Right atrium auricular region (tissue), 2 donors: ENCODE measurements at regions not wholly inside any gene's neighbourhood (a gene's known extent, or its start where the extent isn't known, plus 50 kb on each side); places are given as distances from the start of the nearest gene placed in this dataset.

Source experiments
- DNase-seq: peaks from one replicate; pipeline ENCODE4 v3.0.0-alpha.2; 2019; ENCODE audit warnings: low spot score
- H3K27ac ChIP-seq, 2 donors: fragments of 200-600 bp; sonication (generic); 1 replicate in 1 of 2; 2 replicates in 1 of 2; pipeline ENCODE4 v1.5.1; 2016 to 2019
- H3K27me3 ChIP-seq, 2 donors: fragments of 200-600 bp; sonication (generic); one replicate each; pipeline versions ENCODE4 v1.5.1 to v1.6.0; 2017 to 2019
- H3K36me3 ChIP-seq: fragments of 200-600 bp; sonication (generic); one replicate; pipeline ENCODE4 v1.5.1; 2016
- H3K4me1 ChIP-seq, 2 donors: fragments of 200-600 bp; sonication (generic); one replicate each; pipeline versions ENCODE4 v1.5.1 to v1.6.0; 2017 to 2019
- H3K4me3 ChIP-seq, 2 donors: fragments of 200-600 bp; sonication (generic); 1 replicate in 1 of 2; 2 replicates in 1 of 2; pipeline ENCODE4 v1.5.1; 2017 to 2019; ENCODE audit warnings: mild to moderate bottlenecking in 1 of 2, moderate library complexity in 1 of 2
- H3K9me3 ChIP-seq, 2 donors: fragments of 200-600 bp; sonication (generic); one replicate each; pipeline ENCODE4 v1.5.1; 2019
- CTCF ChIP-seq, 2 donors: fragments of 200-600 bp; sonication (generic); IDR thresholded peaks; one replicate each; pipeline ENCODE4 v1.5.1; 2019; ENCODE audit warnings: antibody characterized with exemption in 2 of 2

DNA sequence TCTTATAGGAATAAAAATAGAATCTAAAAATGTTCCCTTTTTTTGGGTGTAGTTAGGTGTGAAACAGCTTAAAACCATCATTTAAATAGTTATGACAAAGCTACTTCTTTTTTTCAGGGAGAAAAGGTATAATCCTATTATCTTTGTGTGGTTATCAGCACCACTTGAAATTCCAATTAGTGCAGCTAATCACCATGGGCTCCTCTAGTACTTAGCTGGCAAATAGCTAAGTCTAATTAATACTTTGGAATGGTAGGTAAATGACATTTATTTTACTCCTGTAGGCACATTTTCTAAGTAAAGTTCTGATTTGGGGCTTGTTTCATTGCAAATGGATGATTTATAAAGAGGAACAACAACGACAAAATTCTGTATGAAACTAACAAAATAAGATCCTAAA, 132.6 kb downstream of the OLFM4 start:
- Histone ChIP-seq H3K9me3 (peaks cover 0 to 14% of the 10 kb centered on the region in 2 donors), H3K27me3 (no peaks in the 10 kb centered on the region), H3K36me3 (no peaks in the 10 kb centered on the region), H3K4me1 (no peaks in the 10 kb centered on the region), H3K27ac (no peak overlapping the region), H3K4me3 (no peak overlapping the region)
- no peak for DNase-seq
- TF ChIP-seq CTCF (IDR thresholded peaks at IDR 0.05): no peak

- TF ChIP-seq CTCF (IDR thresholded peaks at IDR 0.05): no peak
- no peak overlapping the region for H3K27ac ChIP-seq
- H3K9me3 ChIP-seq: no peaks in the 10 kb centered on the region
- H3K27me3 ChIP-seq: no peaks in the 10 kb centered on the region
- no peak for DNase-seq
- H3K36me3 ChIP-seq: no peaks in the 10 kb centered on the region
- H3K4me3 ChIP-seq: no peak overlapping the region
- H3K4me1 ChIP-seq: no peaks in the 10 kb centered on the region
Observed at GRCh38 chr13:53165261-53165660, 136.6 kb downstream of the OLFM4 start.

GRCh38 chr13:53167561-53167960, 138.9 kb downstream of the OLFM4 start:
- H3K4me3 ChIP-seq: no peak overlapping the region
- DNase-seq: no peak
- H3K36me3 ChIP-seq: no peaks in the 10 kb centered on the region
- H3K9me3 ChIP-seq: no peaks in the 10 kb centered on the region
- H3K27ac ChIP-seq: no peak overlapping the region
- no peaks in the 10 kb centered on the region for H3K27me3 ChIP-seq
- TF ChIP-seq CTCF (IDR thresholded peaks at IDR 0.05): no peak
- no peaks in the 10 kb centered on the region for H3K4me1 ChIP-seq

GRCh38 chr13:53170910-53171309, 142.3 kb downstream of the OLFM4 start:
- Histone ChIP-seq H3K36me3 (no peaks in the 10 kb centered on the region), H3K27ac (no peak overlapping the region), H3K4me3 (no peak overlapping the region), H3K9me3 (no peaks in the 10 kb centered on the region), H3K27me3 (no peaks in the 10 kb centered on the region), H3K4me1 (no peaks in the 10 kb centered on the region)
- no peak for DNase-seq
- TF ChIP-seq CTCF (IDR thresholded peaks at IDR 0.05): no peak

DNA sequence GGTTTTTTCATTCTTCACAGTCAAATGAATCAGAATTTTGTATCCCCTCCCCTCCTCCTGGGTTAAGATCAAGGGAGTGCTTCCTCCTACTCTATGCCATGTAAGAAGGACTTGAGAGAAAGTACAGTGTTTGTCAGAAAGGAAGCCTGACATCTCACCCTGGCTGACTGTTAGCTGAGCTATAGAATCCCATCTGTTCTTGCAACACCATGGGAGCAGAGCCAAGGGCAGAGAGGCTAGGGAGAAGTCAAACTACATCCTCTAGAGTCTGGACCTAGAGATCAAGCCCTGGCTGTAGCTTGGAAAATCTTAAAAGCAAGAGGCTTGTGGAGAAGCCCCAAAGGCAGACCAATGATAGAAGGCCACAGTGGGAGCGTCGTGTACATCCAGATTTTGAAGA, 145.9 kb downstream of the OLFM4 start:
- Histone ChIP-seq H3K4me3 (no peak overlapping the region), H3K27me3 (no peaks in the 10 kb centered on the region), H3K36me3 (no peaks in the 10 kb centered on the region), H3K27ac (no peak overlapping the region), H3K9me3 (no peaks in the 10 kb centered on the region), H3K4me1 (no peaks in the 10 kb centered on the region)
- no peak for TF ChIP-seq CTCF (IDR thresholded peaks at IDR 0.05)
- no peak for DNase-seq

DNA sequence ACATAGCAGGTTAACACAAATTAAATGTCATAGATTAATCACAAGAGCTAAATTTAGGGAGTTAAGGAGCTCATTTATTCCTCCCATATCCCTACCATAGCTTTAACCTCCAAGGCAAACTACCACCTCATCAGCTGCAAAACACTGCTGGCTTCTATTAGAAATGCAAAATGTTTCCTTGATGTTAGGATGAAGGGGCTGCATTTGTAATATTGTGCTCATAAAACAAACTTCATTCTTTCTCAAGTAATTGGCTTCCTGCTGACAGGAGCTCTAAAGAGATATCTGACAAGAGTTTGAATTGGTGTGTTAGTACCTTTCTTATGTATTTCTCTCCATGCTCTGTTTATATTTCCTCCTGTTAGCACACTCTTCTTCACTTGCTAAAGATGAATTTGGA, 152.1 kb downstream of the OLFM4 start:
- no peak for DNase-seq
- H3K9me3 ChIP-seq: no peaks in the 10 kb centered on the region
- TF ChIP-seq CTCF (IDR thresholded peaks at IDR 0.05): no peak

More for the DNA sequence above, 152.1 kb downstream of the OLFM4 start:
- Histone ChIP-seq H3K36me3 (no peaks in the 10 kb centered on the region), H3K4me3 (no peak overlapping the region), H3K4me1 (no peaks in the 10 kb centered on the region), H3K27ac (no peak overlapping the region), H3K27me3 (no peaks in the 10 kb centered on the region)
